HG03558 (cell line): ENCODE measurements at regions not wholly inside any gene's neighbourhood (a gene's known extent, or its start where the extent isn't known, plus 50 kb on each side); places are given as distances from the start of the nearest gene placed in this dataset.

Experiments
- ATAC-seq: cut with Tn5 transposase; IDR thresholded peaks from one replicate; pipeline ENCODE4 v1.9.1; 2021; ENCODE audit warnings: moderate number of reproducible peaks; ENCODE audit not compliant: unreplicated experiment; ENCODE audit errors: extremely low read depth

DNA sequence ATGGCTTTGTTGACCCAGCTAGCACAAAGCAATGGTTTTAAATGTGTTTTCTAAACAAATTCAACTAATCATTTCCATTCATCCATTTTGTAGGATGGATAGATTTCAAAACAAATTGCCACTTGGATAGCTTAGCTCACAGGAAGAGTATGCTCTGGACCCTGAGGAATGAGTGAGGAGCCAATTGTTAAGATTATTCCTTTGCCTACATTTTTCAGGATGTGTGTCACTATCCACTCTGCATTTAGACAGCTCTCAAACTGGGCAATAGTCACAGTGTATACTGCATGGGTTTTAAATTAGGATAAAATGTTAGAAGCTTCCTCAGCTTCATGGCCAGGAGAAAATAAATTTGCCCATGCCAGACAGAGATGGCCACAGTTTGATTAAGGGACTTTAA, 605.6 kb upstream of the TEX47 start:
- no peak for ATAC-seq

DNA sequence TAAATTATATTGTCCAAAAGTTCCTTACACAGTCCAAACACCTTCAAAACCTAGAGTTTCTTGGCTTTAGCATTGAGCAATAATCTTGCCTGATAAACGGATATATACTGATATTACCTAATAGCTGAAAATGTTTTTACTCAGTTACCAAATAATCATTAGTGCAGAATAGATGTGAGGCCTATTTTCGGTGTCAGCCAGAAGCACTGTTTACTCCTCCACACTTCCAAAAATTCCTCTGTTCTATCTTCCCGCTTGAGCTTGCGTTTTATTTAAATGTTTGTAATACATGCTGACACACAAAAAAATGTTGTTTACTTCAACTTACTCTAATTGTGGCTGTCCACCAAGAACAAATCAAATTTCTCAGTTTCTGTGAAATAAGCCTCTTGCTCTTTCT, 606.2 kb upstream of the TEX47 start:
- no peak for ATAC-seq

DNA sequence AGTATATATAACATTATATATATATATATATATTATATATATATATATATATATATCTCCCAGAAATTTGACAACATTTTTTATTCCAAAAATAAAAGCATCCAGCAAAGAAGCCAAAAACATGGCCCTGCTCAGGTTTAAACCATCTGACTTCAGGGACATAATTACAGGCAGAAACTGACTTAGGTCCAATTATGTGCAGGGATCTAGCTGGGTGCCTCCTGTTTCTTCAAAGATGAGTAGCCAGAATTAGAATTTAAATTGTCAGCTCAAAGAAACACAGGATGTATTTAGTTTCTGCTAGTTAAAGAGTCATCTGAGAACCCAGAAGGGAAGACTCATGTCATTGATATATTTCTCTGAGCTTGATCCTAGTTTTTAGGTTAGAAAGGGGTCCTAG, 656.4 kb upstream of the TEX47 start:
- no peak for ATAC-seq

DNA sequence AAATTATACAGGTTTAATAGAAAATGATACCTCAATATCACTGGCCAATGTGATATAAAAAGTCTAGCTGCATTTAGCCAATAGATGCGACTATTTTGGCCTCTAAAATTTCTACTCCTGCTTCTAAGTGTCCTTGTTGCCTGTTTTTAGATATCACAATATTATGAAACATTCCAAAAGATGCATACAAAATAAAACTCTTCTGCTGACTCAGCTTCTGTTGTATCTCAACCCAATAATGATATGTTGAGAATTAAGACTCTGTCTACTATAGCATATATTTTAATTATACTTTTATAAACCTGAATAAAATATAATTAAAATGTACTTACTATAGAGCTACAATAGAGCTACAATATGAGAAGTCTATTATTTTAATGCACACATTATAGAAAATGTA, 661.0 kb upstream of the TEX47 start:
- ATAC-seq = no peak

DNA sequence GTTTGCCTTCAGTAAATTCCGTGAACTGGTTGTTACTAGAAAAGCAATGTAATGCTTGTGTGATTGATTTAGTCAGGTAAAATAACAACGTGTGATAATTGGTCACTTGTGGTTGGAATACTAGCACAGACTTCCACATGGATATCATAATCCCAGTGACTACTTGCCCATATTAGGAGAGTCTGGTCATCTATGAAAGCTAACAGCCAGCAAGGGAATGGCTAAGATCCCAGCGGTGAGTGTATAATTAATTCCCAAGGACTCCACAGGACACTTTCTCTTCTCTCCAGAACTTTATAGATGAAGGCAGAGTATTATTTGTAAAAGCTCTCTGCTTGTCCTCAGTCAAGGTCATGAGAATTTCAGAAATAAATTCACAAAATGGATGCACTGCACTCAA, 662.6 kb upstream of the TEX47 start:
- ATAC-seq = no peak

DNA sequence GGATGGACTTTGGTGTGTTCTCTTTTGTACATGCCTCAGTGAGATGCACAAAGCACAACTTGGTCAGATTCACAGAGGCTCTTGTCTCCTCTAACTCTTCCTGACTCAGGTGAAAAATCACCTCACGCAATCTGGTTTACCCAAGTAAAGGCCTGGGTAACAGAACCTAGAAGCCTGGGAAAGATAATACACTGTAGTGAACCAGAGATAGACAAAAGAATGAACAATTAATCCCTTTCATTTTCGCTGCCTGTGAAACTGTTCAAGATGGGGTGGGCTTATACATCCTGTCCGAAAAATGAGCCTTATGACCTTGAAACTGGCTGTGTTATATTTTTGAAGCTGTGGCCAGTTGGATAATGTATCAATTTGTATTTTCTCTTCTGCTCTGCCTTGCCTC, 678.9 kb upstream of the TEX47 start:
- no peak for ATAC-seq

DNA sequence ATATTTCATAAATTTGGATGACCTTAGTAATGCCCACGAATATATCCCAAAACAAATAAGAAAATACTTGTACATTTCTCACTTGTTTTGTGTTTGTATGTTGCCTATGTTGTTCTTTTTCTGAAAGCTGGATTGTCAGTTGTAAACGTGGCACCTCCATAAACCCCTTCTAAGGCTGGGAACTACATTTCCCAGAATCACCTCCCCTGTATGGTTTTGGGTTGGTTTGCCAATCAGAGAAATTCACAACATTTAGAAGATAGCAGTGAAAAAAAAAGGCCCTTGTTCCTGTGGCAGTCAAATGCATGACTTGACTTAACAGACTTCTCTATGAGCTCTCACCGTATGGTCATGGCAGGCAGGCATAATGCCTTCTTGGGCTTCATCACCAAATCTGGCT, 676.3 kb upstream of the STEAP1 start:
- no peak for ATAC-seq

DNA sequence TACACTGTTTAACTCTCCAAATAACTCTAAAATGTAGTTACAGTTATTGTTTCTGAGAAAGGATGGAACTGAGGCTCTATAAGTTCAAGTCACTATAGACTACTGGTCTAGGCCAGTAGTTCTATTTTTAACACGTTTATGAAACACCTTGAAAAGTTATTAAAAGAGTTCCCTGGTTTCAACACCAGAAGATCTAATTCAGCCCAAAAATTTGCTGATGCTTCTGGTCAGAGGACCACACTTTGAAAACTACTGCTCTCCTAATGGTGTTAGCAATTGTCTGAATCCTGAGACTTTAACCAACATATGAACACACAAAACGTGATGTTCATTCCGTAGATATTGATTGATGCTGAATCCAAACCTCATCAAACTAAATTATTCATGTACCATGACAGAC, 658.6 kb upstream of the STEAP1 start:
- ATAC-seq = no peak

DNA sequence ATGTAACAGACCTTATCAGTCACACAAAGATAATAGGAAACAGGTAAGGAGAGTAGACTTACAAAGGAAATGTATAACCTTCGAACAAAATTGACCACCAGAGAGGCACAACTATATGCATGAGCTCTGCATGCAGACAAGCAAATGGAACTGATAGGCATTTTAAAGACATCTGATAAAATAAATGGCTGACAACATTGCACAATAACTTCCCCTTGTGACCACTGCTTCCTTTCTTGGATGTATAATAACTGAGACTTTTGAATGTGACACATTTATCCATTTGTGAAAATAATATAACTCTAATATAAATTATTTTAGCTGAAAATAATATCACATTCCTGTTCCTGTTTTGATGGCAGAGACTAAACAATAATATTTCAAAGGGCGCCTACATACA, 654.2 kb upstream of the STEAP1 start:
- no peak for ATAC-seq

DNA sequence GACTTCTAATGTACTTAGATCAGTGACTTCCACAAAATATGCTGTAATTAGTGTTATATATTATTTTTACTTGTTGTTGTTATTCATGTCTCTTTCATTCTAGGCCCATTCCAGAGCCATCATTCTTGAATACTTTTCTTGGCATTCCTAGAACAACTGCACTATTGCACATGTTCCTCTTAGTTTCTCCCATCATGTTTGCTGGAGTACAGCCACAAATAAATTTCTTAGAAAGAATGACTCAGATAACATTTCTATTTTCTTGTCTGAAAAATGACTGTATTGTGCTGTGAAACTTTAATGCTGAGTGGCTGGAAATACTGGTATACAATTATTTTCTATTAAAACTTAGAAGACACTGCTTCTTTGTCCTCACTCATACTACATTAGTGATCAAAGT, 651.0 kb upstream of the STEAP1 start:
- no peak for ATAC-seq

DNA sequence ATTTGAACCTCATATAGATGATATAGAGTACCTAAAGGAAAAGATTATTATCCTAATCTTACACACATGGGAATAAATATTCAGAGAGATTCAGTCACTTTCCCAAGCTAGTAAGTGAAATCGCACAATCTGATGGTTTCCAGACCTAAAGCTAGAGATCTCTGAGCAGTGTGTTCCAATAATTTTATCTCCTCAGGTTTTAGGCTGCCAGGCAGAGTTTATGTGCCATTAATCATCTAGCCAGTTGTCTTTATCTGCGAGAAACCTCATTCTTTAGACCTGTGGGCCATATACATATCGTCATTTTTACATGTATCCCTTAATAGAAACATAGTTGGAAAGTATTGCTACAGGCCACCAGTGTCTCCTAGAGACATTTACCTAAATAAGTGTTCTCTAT, 647.2 kb upstream of the STEAP1 start:
- no peak for ATAC-seq

DNA sequence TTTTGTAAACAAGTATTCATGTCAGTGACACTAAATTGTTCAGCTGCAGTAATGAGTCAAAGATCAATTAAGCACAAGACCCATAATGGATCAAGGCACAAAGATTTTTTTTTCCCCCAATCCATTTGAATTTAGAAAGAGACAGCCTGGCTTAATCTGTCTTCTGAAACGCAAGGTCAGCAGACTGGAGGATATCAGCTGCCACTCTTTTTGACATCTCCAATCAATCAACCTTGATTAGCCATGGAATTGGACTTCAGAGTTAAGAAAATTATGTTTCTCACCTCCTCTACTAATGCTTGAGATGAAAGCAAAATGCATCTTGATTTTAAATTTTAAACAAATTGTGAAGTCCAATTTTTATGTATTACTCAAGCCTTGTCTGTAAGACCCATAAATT, 642.4 kb upstream of the STEAP1 start:
- ATAC-seq = no peak

DNA sequence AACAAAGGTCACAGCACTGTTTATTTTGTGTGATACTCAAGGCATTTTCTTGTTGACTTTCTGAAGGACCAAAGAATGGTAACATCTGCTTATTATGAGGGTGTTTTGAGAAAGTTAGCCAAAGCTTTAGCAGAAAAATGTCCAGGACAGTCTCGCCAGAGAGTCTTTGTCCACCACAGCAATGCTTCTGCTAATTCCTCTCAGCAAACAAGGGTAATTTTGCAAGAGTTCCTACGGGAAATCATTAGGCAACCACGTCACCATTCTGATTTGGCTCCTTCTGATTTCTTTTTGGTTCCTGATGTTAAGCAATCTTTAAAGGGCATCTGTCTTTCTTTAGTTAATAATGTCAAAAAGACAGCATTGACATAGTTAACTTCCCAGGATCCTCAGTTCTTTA, 639.3 kb upstream of the STEAP1 start:
- no peak for ATAC-seq

DNA sequence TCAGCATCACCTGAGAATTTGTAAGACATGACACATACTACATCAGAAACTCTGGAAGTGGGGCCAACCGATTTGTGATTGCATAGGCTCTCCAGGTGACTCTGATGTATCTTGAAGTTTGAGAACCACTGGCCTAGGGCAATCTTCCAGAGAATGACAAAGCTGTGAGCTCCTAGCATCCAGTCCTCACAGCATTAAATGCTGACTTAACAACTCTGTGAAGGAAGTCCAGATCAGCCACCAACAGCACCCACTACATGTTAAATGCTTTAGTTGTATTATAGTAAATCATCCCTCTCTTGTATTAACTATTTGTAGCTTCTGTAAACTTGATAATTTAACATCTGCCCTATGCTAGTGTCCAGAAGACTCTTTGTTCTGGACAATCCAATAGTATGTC, 636.5 kb upstream of the STEAP1 start:
- ATAC-seq = no peak

DNA sequence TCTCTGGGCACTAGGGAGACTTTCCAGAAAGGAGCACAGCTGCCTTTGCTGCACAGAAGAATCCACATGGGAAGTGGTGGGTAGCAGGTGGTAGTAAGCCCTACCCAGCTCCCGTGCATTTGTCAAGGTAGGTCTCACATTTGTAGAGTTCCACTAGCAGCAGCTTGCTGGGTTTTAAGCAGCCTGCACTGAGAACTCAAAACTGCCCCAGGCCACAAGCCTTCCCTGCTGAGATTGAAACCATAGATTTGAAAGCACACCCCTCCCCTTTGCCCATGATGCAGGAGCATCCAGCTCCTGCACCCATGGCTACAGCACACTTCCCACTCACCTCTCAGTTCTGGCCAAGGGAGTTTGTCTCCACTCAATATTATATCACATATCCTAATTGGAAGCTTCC, 604.5 kb upstream of the STEAP1 start:
- ATAC-seq = no peak

DNA sequence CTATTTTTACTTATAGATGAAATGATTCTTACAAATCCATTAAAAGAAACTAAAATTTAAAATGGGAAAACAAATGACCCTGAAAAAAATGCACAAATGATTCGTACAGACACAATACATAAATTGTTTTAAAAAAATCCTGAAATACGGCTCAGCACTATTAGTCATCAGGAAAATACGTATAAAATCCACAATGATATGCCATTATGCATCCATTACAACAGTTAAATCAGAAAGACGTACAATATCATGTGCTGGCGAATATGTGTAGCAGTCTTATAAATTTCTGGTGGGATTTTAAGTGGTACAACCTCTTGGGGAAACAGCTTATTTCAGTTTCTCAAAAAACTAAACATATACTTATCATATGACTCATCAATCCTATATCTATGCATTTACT, 600.1 kb upstream of the STEAP1 start:
- no peak for ATAC-seq

DNA sequence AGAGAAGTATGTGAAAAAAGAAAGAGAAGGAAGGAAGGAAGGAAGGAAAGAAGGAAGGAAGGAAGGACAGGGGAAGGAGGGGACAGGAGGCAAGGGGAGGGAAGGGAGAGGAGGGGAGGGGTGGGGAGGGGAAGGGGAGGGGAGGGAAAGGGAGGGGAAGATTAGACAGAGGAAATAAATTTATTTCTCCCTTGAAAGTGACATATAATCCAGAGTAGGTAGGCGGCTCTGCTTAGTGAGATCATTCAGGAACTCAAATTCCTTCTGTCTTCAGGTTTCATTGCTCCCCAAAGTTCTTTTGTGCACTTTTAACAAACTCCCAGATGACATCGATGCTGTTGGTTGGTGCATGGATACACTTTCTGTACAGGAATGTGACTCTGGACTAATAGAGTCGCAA, 594.7 kb upstream of the STEAP1 start:
- no peak for ATAC-seq

DNA sequence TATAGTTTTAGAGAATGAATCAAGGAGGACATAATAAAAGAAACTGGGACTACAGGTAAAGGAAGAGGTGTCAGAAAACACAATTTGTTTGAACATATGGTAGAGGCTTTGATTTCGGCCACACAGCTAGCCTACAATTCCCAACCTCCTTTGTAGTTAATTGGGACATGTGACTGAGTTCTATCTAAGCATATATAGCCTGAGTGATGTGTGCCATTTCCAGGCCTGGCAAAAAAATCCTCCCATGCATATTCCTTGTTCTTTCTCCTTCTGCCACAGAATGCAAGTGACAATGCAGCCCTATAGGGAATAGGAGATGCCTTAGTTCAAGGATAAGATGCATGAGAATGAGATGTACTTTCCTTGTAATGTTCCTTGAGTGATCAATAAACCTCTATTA, 590.7 kb upstream of the STEAP1 start:
- no peak for ATAC-seq

DNA sequence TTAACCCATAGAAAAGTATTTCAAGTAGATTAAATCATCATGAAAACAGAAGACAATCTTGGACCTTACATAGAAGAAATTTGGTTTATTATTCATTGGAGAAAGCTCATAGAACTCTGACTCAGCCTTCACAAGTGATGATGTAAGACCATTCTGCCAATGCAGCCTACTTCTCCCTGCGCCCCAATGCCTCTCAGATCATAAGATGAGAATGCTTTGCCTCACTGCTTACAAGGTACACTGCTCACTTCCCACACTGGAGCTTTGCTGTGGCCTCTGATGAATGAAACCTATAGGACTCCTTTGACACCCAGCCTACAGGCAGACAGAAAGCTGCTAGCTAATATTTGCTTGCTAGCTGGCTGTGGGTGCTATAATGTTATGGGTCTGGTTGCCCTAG, 569.4 kb upstream of the STEAP1 start:
- ATAC-seq = no peak

DNA sequence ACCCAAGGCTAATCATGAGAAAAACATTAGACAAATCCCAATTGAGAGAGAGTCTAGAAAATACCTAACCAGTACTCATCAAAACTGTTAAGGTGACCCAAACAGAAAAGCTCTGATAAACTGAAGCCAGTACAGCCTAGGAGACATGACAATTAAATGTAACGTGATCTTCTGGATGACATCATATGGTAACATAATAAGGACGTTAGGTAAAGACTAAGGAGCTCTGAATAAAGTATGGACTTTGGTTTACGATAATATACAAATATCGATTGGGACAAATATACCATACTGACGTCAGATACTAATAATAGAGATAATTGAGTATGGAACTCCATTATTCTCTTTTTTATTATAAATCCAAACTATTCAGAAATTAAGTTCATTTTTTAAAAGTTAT, 561.1 kb upstream of the STEAP1 start:
- ATAC-seq = no peak

DNA sequence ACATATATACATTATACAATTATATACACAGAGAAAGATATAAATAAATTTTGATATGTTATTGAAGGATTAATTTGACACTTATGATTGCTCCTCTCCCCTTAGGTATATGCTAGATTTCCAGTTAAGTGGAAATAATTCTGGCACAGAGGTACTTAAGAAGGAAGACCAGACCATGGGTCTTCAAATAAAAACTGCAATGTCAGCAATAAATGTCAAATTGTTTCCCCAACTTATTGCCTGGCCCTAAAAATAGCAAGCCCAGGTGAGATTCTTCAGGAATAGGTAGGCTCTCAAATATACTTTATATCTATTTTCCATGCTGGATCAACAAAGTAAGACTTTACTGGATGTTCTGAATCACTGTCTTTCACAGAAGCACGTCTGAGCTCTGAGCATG, 551.3 kb upstream of the STEAP1 start:
- no peak for ATAC-seq

DNA sequence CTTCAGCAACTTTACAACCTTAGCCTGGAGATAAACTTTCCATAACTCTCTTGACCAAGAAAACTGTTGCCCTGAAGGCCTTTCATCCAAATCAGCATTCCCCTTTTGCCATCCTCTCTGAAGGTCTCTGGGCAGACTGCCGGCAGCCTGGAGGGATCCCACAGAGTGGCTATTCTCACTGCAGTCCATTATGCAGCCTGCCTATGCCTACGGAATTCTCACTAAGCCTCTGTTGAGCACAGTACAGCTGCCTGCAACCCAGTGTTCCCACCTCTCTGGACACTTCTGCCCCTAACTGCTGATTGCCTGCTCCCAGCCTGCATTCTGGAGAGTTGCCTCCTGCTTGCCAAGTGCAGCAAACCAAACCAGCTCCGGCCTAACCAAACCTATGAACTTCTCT, 548.9 kb upstream of the STEAP1 start:
- no peak for ATAC-seq

DNA sequence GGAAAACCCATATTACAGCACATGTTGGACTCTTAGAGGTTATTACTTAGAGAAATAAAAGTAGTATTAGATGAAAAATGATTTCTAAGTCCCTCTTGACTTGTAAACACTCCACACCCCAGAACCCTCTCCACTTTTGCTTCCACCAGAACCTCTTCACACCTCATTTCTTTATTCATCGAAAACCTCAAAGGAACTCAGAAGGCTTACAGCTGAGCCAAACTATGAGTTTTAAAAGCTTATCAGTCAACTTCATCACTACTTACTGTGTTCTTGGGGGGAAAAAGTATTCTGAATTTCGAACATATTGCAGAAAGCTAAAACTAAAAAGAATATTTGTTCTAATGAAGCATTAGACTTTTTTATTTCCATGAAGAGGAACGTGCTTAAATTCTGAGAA, 547.8 kb upstream of the STEAP1 start:
- ATAC-seq = no peak

DNA sequence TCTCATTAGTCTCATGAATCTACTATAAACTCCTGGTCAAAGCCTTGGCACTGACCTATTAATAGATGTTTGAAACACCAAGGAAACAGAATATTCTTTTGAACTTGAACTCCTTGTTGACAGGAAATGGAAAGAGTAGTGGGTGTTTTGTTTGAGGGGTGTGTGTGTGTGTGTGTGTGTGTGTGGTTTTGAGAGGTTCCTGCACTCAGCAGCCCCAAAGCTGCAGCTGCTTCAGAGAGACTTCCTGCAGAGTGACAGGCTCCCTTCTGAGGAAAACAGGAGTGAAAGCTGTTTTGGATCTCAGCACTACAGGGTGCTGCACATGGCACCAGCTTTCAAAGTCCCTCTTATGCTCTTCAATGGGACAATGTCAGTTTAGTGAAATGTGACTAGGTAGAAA, 546.5 kb upstream of the STEAP1 start:
- ATAC-seq = no peak
